GM21528 (cell line): ENCODE measurements at regions not wholly inside any gene's neighbourhood (a gene's known extent, or its start where the extent isn't known, plus 50 kb on each side); places are given as distances from the start of the nearest gene placed in this dataset.
"Not testable (repeated sequence)": the region's sequence is repeated elsewhere in the genome, so short reads cannot be mapped to it uniquely, and the experiment has no call there.

ENCODE experiments used
- ATAC-seq: cut with Tn5 transposase; IDR thresholded peaks from one replicate; pipeline ENCODE4 v1.9.1; 2021; ENCODE audit warnings: mild to moderate bottlenecking, moderate library complexity; ENCODE audit not compliant: unreplicated experiment, low FRiP score

DNA sequence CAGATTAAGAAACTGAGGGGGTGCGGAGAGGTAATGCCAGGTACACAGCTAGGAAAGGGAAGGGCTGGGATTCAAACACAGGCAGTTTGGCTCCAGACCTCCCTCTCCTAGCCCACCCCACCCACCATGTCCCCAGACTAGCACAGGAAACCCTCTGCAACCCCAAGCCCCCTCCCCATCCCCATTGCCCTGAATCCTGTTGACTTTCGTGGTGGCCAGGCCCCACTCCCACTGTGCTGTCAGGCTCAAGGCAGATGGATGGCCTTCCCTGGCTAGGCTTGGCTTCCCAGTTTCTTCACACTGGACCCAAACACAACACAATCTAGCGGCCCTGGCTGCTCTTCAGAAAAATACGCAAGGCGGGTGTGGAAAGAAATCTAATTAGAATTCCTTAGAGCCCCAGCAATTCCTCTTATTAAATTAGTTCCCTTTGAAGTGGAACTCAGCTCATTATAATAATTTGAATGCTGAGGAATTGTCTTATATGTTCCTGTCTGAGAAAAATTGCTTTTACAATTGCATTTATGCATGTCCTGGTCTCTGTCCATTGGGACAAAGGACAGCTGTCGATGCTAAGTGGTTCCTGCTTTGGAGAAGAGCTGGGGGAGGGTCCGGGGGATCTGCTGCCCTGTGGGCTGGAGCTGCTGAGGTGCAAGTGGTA, 97.4 kb downstream of the SYF2 start:
- no peak for ATAC-seq

DNA sequence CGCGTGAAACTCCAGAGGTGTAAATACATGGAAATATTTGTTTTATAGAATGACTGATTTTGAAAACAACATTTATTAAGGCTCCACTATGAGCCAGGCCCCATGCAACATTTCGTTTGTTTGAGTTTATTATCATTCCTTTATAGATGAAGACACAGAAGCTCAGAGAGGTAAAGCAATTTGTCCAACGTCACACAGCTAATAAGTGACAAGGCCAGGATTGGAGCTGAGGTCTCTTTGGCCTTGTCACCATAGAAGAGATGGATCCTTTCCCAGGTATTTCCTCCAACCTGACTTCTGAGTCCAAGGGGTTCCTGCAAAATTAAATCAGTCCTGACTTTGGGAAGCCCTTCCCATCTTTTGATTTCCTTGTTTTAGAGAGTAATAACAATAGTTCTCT, 98.0 kb downstream of the SYF2 start:
- no peak for ATAC-seq

DNA sequence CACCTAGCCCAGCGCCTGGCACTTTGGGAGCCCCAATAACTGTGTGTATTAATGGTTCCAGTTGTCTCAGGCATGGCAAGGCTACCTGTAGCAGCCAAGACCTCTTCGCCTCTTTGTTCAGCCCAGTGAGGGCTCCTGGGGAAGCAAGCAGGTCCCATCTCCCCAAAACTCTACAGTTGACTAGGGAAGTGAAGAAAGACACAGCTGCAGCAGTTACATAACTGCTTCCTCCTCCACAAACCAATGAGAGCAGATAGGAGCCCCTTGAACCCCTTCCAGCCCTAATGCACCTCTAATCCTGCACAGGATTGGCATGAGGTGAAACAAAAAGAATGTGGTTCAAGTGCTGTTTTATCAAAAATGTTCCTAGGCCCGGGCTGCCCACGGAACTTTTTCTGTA, 100.5 kb downstream of the SYF2 start:
- ATAC-seq = no peak

DNA sequence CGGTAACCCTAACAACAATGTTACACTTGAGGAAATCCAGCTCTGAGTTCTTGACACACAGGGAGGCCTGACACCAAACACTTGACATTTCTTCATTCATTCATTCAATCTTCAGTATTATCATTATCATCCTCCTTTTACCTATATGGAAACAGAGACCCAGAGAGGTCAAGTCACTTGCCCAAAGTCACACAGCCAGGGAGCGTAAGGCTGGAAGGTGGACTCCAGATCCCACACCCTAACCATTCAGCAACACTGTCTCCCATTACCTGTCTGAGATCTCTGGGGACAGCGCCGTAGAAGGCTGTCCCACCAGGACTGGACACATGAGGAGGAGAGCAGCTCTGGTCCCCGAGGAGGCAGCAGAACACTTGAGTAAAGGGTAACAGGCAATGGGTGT, 101.4 kb downstream of the SYF2 start:
- no peak for ATAC-seq

DNA sequence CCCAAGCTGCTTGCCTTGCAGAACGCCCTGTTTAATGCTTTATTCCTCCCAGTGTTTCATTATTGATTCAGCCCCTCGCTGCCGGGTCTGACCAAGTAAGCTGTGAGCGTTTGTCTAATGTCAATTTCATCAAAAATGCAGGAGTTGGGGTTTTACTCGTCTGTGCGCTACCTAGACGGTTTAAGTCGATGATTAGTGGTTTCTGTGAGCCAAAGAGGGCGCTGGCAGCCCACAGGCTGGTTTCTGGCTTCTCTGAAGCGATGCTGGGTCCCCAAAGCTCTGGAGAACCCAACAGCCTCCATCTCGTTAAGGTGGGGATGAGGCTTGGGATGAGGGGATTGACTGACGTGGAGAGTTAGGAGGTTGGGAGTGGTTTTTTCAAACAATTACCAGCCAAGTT, 102.9 kb downstream of the SYF2 start:
- ATAC-seq = no peak

DNA sequence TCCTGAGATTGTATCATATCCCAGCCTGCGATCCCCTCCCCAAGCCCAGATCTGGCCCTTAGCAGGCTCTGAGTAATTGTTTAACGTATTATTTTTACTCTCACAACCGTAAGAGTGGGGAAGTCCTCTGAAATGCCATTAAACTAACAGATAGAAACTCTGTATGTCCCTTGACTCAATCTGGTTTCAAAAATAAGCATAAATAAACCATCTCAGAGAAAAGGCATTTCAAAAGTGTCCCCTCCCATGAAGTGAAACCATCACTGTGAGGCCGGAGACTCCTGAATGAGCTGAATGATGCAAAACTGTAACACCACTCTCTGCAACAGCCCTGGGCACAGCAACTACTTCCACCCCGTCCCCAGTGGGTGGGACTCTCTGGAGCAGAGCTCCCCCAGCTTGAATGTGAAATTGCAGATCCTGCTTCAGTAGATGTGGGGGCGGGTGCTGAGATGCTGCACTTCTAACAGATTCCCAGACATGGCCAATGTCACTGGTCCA, 104.1 kb downstream of the SYF2 start:
- ATAC-seq = no peak

DNA sequence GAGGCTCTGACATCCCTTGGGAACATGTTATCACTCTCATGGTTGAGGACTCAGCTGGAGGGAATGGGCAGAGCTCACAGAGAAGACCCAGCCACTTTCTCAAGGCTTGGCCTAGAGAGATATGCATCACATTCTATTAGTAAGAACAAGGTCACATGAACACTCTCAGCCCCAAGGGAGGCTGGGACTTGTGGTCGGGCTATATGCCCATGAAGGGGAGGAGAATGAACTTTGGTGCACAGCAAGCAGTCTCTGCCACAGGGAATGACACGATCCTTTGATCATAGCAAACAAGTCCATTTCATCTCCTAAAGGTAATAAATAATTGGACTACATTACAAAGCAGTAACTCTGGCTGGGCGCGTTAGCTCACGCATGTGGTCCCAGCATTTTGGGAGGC, 105.7 kb downstream of the SYF2 start:
- no peak for ATAC-seq

DNA sequence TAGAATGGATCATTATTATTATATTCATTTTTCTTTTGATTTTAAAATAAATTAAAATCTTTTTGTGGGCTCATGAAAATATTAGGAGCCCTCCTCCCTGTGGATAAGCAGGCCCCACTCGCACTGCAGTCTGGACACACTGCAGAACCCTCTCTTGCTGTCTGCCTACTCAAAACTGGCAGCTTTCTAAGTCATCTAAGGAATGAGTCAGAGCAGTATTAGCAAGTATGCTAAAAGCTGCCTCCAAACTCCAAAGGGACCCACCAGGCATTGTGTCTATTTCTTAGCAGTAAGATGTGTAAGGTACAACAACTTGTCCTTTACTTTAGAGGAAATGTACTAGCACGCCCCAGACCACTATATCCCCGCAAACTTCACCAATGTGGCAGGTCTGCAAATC, 108.8 kb downstream of the SYF2 start:
- no peak for ATAC-seq

DNA sequence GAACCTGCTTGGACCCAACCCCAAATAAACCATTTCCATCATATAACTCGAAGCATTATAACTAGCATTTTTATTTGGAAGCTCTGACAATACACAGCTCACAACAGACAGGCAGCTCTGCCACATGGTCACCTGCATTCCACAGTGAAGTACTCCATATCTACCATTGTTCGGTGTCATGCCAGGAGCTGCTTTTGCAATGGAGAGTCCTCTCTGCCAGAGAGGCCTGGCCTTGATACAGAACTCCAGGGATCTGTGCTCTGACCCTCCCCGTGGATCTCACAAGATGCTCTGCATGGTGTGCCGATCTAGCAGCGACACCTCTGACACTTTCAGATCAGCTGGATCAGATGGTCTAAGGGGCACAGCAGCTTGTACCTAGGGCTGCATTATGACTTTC, 109.6 kb downstream of the SYF2 start:
- no peak for ATAC-seq

DNA sequence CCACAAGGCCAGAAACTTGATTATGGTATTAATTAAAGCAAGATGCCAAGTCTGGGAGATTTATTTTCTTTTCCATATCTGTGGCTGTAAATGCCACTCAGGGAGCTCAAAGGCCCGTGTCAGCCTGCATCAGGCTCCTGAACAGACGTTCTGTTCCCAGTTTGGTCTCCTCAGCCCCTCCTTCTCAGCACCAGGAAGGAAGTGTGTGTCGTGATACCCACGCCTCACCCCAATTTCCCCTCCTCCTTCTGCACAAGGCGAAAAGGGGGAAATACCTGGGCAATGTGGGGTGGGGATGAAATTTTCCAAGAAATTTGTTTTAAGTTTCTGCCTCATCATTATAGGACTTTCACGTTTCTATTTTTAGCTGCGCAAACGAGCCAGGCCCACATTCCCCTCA, 112.0 kb downstream of the SYF2 start:
- no peak for ATAC-seq

DNA sequence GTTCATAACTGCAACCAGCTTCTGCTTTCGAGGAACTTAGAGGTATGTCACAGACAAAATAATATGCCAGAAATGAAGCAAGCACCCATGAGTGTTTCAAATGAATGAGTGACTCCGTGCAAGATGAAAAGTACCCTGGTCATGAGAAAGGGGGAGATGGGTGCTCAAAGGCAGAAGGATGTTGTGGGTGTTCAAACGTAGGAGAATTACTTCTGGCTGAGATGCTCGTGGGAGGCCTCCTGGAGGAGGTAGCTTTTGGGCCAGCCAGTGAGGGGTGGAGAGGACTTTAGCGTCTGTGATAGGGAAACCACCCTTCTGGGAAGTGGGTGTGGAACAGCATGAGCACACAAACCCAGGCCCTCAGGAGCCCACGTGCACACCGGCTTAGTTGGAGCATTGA, 113.8 kb downstream of the SYF2 start:
- ATAC-seq = no peak

DNA sequence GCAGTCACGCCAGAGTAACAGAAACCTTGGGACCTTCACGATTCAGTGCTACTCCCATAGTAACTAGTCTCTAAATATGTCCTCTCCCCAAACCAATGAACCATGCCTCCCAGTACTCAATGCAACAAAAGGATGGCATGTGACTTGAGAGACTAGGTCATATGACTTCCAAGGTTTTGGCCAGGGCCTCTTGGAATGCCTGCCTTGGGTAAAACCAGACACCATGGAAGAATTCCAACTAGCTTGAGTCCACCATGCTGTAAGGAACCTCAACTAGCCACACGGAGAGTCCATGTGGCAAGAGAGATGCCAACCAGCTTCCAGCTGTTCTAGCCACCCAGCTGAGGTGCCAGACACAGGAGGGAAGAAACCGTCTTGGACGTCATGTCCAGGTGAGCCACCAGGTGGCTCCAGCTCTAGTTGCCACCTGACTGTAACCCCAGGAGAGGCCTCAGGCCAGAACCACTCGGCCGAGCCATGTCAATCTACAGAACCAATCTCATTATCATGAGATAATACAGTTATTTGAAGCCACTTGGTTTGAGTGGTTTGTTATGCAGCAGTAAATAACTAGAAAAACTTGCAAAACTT, 115.0 kb downstream of the SYF2 start:
- no peak for ATAC-seq

DNA sequence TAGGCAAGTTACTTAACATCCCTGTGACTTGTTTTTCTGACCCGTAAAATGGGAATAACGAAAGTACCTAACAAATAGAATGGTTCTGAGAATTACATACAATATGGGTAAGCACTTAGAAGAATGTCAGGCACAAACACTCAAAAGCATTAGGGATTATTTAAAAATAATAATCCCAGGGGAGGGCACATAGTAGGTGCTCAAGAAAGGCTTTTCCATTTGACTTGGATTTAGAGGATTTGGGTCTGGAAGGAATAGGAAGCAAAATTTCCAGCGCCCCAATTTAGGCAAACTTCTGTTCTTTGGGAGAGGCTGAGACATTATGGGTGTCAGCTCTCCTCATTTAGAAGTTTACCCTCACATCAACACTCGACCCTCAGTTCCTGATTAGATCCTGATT, 115.5 kb downstream of the SYF2 start:
- ATAC-seq = no peak

DNA sequence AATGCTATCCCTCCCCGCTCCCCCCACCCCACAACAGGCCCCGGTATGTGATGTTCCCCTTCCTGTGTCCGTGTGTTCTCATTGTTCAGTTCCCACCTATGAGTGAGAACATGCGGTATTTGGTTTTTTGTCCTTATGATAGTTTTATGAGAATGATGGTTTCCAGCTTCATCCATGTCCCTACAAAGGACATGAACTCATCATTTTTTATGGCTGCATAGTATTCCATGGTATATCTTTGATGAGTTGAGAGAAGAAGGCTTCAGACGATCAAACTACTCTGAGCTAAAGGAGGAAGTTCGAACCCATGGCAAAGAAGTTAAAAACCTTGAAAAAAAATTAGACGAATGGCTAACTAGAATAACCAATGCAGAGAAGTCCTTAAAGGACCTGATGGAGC, 116.2 kb downstream of the SYF2 start:
- not testable (repeated sequence) for ATAC-seq

DNA sequence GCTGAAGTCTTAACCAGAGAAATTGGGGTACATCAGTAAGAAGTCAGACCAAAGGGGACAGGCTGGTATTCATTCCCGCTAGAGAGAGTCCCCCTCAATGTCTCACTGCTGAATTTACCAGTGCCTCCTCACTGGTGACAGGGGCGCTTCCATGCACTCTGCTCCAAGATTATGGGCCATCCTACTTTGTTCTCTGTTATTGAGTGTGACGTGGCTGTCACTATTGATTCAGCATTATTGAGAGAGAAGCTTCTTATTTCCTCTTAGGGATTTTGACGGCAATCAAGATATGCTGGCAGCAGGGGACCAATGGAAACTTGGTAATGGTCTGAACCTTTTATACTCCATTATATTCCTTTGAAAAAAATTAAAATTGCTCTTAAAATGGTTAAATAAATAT, 118.6 kb downstream of the SYF2 start:
- no peak for ATAC-seq

DNA sequence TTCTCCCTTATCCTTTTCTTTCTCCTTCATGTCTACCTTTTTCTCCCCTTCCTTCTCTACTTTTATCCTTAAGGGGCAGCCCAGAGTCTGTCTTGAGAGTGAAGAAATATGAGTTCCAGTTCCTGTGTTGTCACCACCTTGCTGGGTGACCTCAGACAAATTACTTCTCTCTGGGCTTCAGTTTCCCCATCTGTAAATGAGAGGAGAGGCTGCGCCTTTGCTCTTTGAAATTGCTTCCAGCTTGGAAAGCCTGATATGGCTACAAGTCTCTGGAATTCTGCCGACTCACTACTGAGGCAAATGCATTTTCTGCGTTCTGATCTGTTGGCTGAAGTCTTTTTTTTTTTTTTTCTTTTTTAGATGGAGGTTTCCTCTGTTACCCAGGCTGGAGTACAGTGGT, 119.2 kb downstream of the SYF2 start:
- no peak for ATAC-seq

DNA sequence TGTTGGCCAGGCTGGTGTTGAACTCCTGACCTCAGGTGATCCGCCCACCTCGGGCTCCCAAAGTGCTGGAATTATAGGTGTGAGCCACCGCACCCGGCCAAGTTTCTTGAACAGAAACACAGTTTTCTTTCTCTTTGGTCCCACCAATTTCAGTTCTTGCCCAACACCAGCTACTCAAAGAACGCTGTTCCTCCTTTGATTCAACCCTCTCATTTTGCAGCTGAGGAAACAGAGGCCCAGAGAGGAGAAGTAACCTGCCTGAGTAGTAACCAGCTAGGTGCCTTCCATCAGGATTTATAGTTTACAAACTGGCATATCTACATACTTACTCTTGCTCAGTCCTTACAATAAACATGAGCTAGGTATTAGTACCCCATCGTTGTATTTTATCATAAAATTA, 119.9 kb downstream of the SYF2 start:
- no peak for ATAC-seq

DNA sequence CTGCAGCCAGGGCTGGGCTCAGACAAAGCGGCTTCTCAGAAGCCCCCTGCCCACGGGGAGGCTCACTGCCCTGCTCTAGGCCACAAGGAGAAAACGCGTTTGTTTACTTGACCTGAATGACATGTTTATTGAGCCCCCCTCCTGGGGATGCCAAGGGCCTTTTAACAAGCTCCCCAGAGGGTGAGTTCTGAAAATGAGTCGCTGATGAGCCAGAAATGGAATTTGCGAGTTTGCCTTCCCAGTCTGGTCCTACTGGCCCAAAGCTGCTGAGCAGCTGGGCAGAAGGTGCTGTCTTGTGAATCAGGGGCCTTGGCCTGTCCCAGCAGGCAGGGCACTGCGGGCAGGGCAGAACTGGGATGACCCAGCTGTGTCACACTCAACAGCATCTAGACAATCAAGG, 120.6 kb downstream of the SYF2 start:
- ATAC-seq = no peak

DNA sequence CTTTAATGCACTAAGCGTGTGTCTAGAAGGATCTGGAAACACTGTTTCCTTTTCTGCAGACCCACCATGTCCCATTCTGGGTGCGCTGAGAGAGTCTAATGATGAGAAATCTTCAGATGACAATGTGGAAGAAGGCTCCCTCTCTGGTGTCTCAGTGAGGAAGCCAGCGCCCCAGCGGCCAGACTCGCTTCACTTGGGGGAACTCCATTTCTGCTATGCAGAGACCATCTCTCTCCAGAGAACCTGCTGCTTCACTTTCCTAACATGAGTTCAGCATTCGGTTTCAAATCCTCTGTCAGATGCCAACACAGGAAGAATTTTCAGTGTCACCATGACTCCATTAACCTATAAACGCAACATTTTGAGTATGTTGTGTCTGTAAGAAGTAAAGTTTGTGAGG, 121.8 kb downstream of the SYF2 start:
- ATAC-seq = no peak

DNA sequence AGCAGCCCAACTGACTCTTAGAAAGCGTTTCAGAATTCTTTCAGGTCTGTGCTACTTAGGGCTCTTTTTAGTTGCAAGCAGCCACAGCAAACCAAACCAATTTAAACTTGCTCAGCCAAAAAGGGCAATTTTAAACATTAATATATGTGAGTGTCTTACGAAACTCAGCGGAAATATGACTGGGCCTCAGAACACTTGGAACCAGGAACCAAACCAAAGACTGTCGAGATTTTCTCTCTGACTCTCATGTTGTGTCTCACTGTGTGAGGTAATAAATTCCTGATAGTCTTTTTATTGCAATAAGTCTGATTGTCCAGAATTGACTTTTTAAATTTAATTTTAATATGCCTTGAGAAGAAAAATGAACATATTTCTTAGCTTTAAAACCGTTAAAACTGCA, 122.3 kb downstream of the SYF2 start:
- no peak for ATAC-seq

DNA sequence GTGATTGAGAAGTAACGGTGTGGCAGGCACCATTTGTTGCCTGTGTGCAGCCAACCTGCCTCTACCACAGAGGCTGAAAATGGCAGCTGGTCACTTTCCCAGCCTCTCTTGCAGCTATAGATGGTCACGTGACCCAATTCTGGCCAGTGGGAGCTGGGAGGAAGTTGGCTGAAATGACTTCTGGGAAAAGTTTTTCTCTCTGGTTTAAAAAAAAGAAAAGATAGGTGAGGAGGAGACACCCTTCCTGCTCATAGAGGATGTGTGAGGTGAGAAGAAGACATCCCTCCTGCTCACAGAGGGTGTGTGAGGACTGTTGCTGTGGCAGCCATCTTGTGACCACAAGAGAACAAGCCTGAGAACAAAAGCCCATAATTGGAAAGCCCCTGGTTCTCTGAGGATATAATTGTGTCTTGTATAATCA, 122.8 kb downstream of the SYF2 start:
- ATAC-seq = no peak

DNA sequence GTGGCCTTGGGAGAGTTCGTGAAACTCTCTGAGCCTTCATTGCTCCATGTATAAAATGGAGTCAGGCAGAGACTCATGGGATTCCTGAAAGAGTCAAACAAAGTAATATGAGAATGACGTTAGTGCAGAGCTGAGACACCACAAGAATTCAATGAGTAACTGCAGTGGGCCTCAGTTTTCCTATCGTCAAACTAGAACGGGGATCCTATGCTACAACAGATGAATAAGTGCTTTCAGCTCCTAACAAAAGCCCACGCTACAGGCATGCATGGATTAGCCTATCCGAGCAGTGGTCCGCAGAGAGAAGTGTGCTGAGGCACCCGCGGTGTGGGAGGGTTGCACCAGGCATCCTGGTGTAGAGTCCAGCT, 124.7 kb downstream of the SYF2 start:
- no peak for ATAC-seq
